PC-9 (cell line): ENCODE measurements at regions not wholly inside any gene's neighbourhood (a gene's known extent, or its start where the extent isn't known, plus 50 kb on each side); places are given as distances from the start of the nearest gene placed in this dataset.

Experiments
- BruUV-seq: library from RNA; stranded (reverse); fragments of 400-500 nt; replicated peaks from 2 replicates; lab custom pipeline; 2021; lab: Mats Ljungman, UMichigan
- CTCF ChIA-PET: fragments of 300-600 bp; sonication (Branson Sonifier 250); formaldehyde crosslinking; loops from one replicate; lab custom pipeline; 2022; ENCODE audit warnings: antibody characterized with exemption; lab: Charles Lee
- POLR2A ChIA-PET: fragments of 300-600 bp; sonication (Branson Sonifier 250); formaldehyde crosslinking; loops from one replicate; lab custom pipeline; 2022; ENCODE audit warnings: antibody characterized with exemption; ENCODE audit not compliant: unreplicated experiment; lab: Charles Lee
- DNase-seq, 2 experiments: peaks; one replicate each; pipeline versions ENCODE4 v3.0.0 to v3.0.0-alpha.2; 2015 to 2022; ENCODE audit warnings: mixed read lengths in 1 of 2
- H2AFZ ChIP-seq: fragments of 200-600 bp; sonication (generic); 2 replicates; pipeline ENCODE4 v1.8.1; 2017; ENCODE audit warnings: antibody characterized with exemption
- H3F3A ChIP-seq: fragments of 200-600 bp; sonication (generic); 2 replicates; pipeline ENCODE4 v1.8.1; 2017; ENCODE audit warnings: antibody characterized with exemption, mild to moderate bottlenecking, low read depth; ENCODE audit not compliant: insufficient read depth
- H3K27ac ChIP-seq: fragments of 200-600 bp; sonication (generic); 2 replicates; pipeline ENCODE4 v1.6.1; 2016; ENCODE audit warnings: mixed run types
- H3K27me3 ChIP-seq: fragments of 200-600 bp; sonication (generic); 2 replicates; pipeline ENCODE4 v1.6.1; 2016; ENCODE audit warnings: low read depth, mixed run types; ENCODE audit not compliant: insufficient read depth
- H3K36me3 ChIP-seq: fragments of 200-600 bp; sonication (generic); 2 replicates; pipeline ENCODE4 v1.6.1; 2016; ENCODE audit warnings: low read depth, mixed run types
- H3K4me1 ChIP-seq: fragments of 200-600 bp; sonication (generic); replicated peaks from 2 replicates; pipeline ENCODE4 v1.6.1; 2016; ENCODE audit warnings: mixed run types; ENCODE audit not compliant: insufficient read depth
- H3K4me2 ChIP-seq: fragments of 200-600 bp; sonication (generic); 2 replicates; pipeline ENCODE4 v1.6.1; 2017; ENCODE audit warnings: mixed run types
- H3K4me3 ChIP-seq: fragments of 200-600 bp; sonication (generic); 2 replicates; pipeline ENCODE4 v1.6.1; 2016; ENCODE audit warnings: mixed run types
- H3K79me2 ChIP-seq: fragments of 200-600 bp; sonication (generic); 2 replicates; pipeline ENCODE4 v1.6.1; 2017; ENCODE audit warnings: low read depth, mixed run types
- H3K9me2 ChIP-seq: fragments of 200-600 bp; sonication (generic); 2 replicates; pipeline ENCODE4 v1.8.1; 2017; ENCODE audit warnings: mild to moderate bottlenecking; ENCODE audit not compliant: insufficient read depth
- H3K9me3 ChIP-seq: fragments of 200-600 bp; sonication (generic); 2 replicates; pipeline ENCODE4 v1.8.1; 2016; ENCODE audit warnings: low read depth; ENCODE audit not compliant: insufficient read depth
- H4K20me1 ChIP-seq: fragments of 200-600 bp; sonication (generic); 2 replicates; pipeline ENCODE4 v1.8.1; 2017; ENCODE audit not compliant: insufficient read depth
- CTCF ChIP-seq: fragments of 200-600 bp; sonication (generic); conservative IDR thresholded peaks from 2 replicates; pipeline ENCODE4 v1.6.1; 2017; ENCODE audit warnings: mixed run types, antibody characterized with exemption, mild to moderate bottlenecking, moderate library complexity
- EZH2 ChIP-seq: fragments of 200-600 bp; sonication (generic); IDR thresholded peaks from 2 replicates; pipeline ENCODE4 v1.8.0; 2017; ENCODE audit warnings: antibody characterized with exemption, low read depth
- intact Hi-C: fragments of 100-400 bp; cut with micrococcal nuclease; formaldehyde crosslinking; loops from one replicate; pipeline ENCODE4 v1.10.0; 2022; ENCODE audit not compliant: unreplicated experiment

GRCh38 chr21:27408826-27409225 lies 441.9 kb upstream of the ADAMTS5 start:
- no peaks in the 10 kb centered on the region for H3K27me3 ChIP-seq
- no peak overlapping the region for H2AFZ ChIP-seq
- no peaks in the 10 kb centered on the region for H4K20me1 ChIP-seq
- no peaks in the 10 kb centered on the region for H3K79me2 ChIP-seq
- ChIA-PET CTCF (no interaction called here), POLR2A (no interaction called here)
- TF ChIP-seq EZH2 (no peak), CTCF (no peak)
- DNase-seq: no peak
- no peaks in the 10 kb centered on the region for H3F3A ChIP-seq
- H3K36me3 ChIP-seq: no peaks in the 10 kb centered on the region
- H3K27ac ChIP-seq: no peak overlapping the region
- no peaks in the 10 kb centered on the region for H3K9me2 ChIP-seq
- no TSS peak for BruUV-seq
- intact Hi-C loops: no loop called here
- no peak overlapping the region for H3K4me3 ChIP-seq
- no peaks in the 10 kb centered on the region for H3K9me3 ChIP-seq
- no peaks in the 10 kb centered on the region for H3K4me1 ChIP-seq
- no peak overlapping the region for H3K4me2 ChIP-seq

DNA sequence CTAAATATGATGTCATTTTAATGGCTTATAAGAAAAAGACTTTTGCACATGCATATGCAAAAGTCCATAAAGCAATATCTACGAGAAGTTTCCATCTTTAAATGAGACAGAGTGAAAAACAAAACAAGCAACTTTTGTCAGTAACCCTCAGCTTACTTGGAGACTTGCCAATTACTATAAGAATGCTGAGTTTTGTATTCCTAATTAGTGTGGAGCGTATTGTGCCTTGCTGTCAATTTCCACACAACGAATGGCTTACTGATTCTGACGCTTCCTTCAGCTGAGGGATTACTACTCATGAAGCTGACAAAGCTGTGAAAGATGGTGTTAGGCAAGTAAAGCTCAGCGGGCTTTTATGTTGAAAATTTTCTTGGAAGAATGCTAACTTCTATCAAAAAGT lies 440.4 kb upstream of the ADAMTS5 start:
- no peaks in the 10 kb centered on the region for H3K36me3 ChIP-seq
- TF ChIP-seq CTCF (no peak), EZH2 (no peak)
- H3K4me3 ChIP-seq: no peak overlapping the region
- intact Hi-C loops: no loop called here
- no peaks in the 10 kb centered on the region for H3K9me2 ChIP-seq
- no peaks in the 10 kb centered on the region for H3K9me3 ChIP-seq
- H3K27me3 ChIP-seq: no peaks in the 10 kb centered on the region
- DNase-seq: no peak
- ChIA-PET CTCF (no interaction called here), POLR2A (no interaction called here)
- H3F3A ChIP-seq: no peaks in the 10 kb centered on the region
- no peaks in the 10 kb centered on the region for H4K20me1 ChIP-seq
- no peak overlapping the region for H3K4me2 ChIP-seq
- H2AFZ ChIP-seq: no peak overlapping the region
- no peaks in the 10 kb centered on the region for H3K79me2 ChIP-seq
- BruUV-seq: no TSS peak
- H3K27ac ChIP-seq: no peak overlapping the region
- no peaks in the 10 kb centered on the region for H3K4me1 ChIP-seq

DNA sequence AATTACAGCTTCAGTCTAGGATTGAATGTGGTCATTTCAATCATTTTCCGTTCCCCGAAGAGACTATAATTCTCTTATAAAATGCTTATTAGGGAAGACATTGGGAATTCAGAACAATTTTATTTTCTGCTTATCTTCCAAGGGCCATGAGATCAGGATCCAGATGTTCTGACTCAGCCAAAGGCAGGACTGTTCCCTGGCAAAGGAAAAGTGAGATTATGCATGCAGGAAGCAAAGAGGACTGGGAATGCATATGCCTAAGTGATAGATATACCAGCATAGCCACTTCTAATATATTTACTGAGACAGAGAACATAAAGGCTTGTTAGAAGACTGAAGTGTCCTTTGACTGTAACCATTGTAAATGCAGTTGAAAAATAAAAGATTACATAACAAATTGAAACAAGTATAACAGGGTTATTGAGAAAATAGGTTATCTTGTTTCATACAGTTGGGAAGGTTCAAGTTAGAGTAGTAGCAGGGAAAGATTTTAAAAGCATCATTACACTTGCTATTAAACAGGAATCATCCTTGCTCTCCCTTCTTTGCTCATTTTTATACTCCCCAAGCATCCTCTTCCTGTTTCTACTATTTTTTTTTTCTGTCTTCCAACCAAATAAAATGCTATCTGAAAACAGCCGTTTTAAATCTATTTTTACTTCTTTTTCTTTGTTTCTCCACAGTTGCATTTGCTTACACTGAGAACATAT lies 439.6 kb upstream of the ADAMTS5 start:
- Histone ChIP-seq H3K27ac (no peak overlapping the region), H2AFZ (no peak overlapping the region), H3F3A (no peaks in the 10 kb centered on the region), H3K4me2 (no peak overlapping the region), H3K36me3 (no peaks in the 10 kb centered on the region), H3K4me1 (no peaks in the 10 kb centered on the region), H3K27me3 (no peaks in the 10 kb centered on the region), H3K79me2 (no peaks in the 10 kb centered on the region), H3K9me2 (no peaks in the 10 kb centered on the region), H3K9me3 (no peaks in the 10 kb centered on the region), H4K20me1 (no peaks in the 10 kb centered on the region), H3K4me3 (no peak overlapping the region)
- CTCF ChIA-PET: no interaction called here
- TF ChIP-seq EZH2 (no peak), CTCF (no peak)
- intact Hi-C loops: no loop called here
- BruUV-seq: no TSS peak
- DNase-seq: no peak
- POLR2A ChIA-PET: no interaction called here
